ENCODE measurements at regions not wholly inside any gene's neighbourhood (a gene's known extent, or its start where the extent isn't known, plus 50 kb on each side); places are given as distances from the start of the nearest gene placed in this dataset.

GRCh38 chr10:33822774-33823173 lies 488.3 kb upstream of the NRP1 start:
- H3K4me2 ChIP-seq (ENCODE audit: insufficient read depth, low read length) = no peak overlapping the region
- H2AFZ ChIP-seq (ENCODE audit: low read depth, low read length) = no peak overlapping the region
- H3K27me3 ChIP-seq (ENCODE audit: insufficient read depth, low read length, poor library complexity) = no peaks in the 10 kb centered on the region
- ATAC-seq (ENCODE audit: insufficient read depth, low read depth) (no peak), DNase-seq (no peak)
- no peaks in the 10 kb centered on the region for H4K20me1 ChIP-seq (ENCODE audit: insufficient read depth, low read length)
- no peak overlapping the region for H3K27ac ChIP-seq (ENCODE audit: low read length)
- no peak overlapping the region for H3K4me3 ChIP-seq (ENCODE audit: low read depth in 1 of 2, low read length in 2 of 2)
- H3K79me2 ChIP-seq (ENCODE audit: insufficient read depth, low read length) = no peaks in the 10 kb centered on the region
- TF ChIP-seq CTCF (IDR thresholded peaks at IDR 0.05; ENCODE audit: borderline replicate concordance, extremely low read depth, low read length, poor library complexity, severe bottlenecking) (no peak), EZH2 (IDR thresholded peaks at IDR 0.05; ENCODE audit: borderline replicate concordance, low read depth, low read length, severe bottlenecking) (no peak)
- H3K36me3 ChIP-seq (ENCODE audit: insufficient read depth, low read length) = no peaks in the 10 kb centered on the region
- no peaks in the 10 kb centered on the region for H3K4me1 ChIP-seq (ENCODE audit: insufficient read depth, low read length)
- no peak overlapping the region for H3K9ac ChIP-seq (ENCODE audit: low read depth, low read length)
- H3K9me3 ChIP-seq (ENCODE audit: insufficient read depth, low read length, severe bottlenecking) = no peaks in the 10 kb centered on the region

- Histone ChIP-seq H3K9me3 (ENCODE audit: insufficient read depth, low read length, severe bottlenecking) (no peaks in the 10 kb centered on the region), H3K27me3 (ENCODE audit: insufficient read depth, low read length, poor library complexity) (no peaks in the 10 kb centered on the region), H4K20me1 (ENCODE audit: insufficient read depth, low read length) (no peaks in the 10 kb centered on the region), H3K4me1 (ENCODE audit: insufficient read depth, low read length) (no peaks in the 10 kb centered on the region), H3K4me3 (ENCODE audit: low read depth in 1 of 2, low read length in 2 of 2) (no peak overlapping the region), H3K9ac (ENCODE audit: low read depth, low read length) (no peak overlapping the region), H3K36me3 (ENCODE audit: insufficient read depth, low read length) (no peaks in the 10 kb centered on the region), H3K79me2 (ENCODE audit: insufficient read depth, low read length) (no peaks in the 10 kb centered on the region), H3K27ac (ENCODE audit: low read length) (no peak overlapping the region), H3K4me2 (ENCODE audit: insufficient read depth, low read length) (no peak overlapping the region), H2AFZ (ENCODE audit: low read depth, low read length) (no peak overlapping the region)
- DNase-seq (no peak), ATAC-seq (ENCODE audit: insufficient read depth, low read depth) (no peak)
- no peak for TF ChIP-seq CTCF (IDR thresholded peaks at IDR 0.05; ENCODE audit: borderline replicate concordance, extremely low read depth, low read length, poor library complexity, severe bottlenecking)
- TF ChIP-seq EZH2 (IDR thresholded peaks at IDR 0.05; ENCODE audit: borderline replicate concordance, low read depth, low read length, severe bottlenecking) = no peak
Measured at GRCh38 chr10:33820531-33820930, 486.1 kb upstream of the NRP1 start.

GRCh38 chr10:33819206-33819605 lies 484.7 kb upstream of the NRP1 start:
- H3K9me3 ChIP-seq (ENCODE audit: insufficient read depth, low read length, severe bottlenecking) = no peaks in the 10 kb centered on the region
- no peaks in the 10 kb centered on the region for H3K4me1 ChIP-seq (ENCODE audit: insufficient read depth, low read length)
- ATAC-seq (ENCODE audit: insufficient read depth, low read depth) = no peak
- DNase-seq = no peak
- H3K4me3 ChIP-seq (ENCODE audit: low read depth in 1 of 2, low read length in 2 of 2) = no peak overlapping the region
- no peak overlapping the region for H3K9ac ChIP-seq (ENCODE audit: low read depth, low read length)
- H3K4me2 ChIP-seq (ENCODE audit: insufficient read depth, low read length) = no peak overlapping the region
- H3K27me3 ChIP-seq (ENCODE audit: insufficient read depth, low read length, poor library complexity) = no peaks in the 10 kb centered on the region
- no peaks in the 10 kb centered on the region for H3K36me3 ChIP-seq (ENCODE audit: insufficient read depth, low read length)
- TF ChIP-seq CTCF (IDR thresholded peaks at IDR 0.05; ENCODE audit: borderline replicate concordance, extremely low read depth, low read length, poor library complexity, severe bottlenecking) (no peak), EZH2 (IDR thresholded peaks at IDR 0.05; ENCODE audit: borderline replicate concordance, low read depth, low read length, severe bottlenecking) (no peak)
- H3K27ac ChIP-seq (ENCODE audit: low read length) = no peak overlapping the region
- no peaks in the 10 kb centered on the region for H4K20me1 ChIP-seq (ENCODE audit: insufficient read depth, low read length)
- no peak overlapping the region for H2AFZ ChIP-seq (ENCODE audit: low read depth, low read length)
- H3K79me2 ChIP-seq (ENCODE audit: insufficient read depth, low read length) = no peaks in the 10 kb centered on the region

- H3K27me3 ChIP-seq (ENCODE audit: insufficient read depth, low read length, poor library complexity) = no peaks in the 10 kb centered on the region
- no peak for DNase-seq
Measured at GRCh38 chr10:33818343-33818742, 483.9 kb upstream of the NRP1 start.

More at GRCh38 chr10:33818343-33818742, 483.9 kb upstream of the NRP1 start:
- Histone ChIP-seq H3K9ac (ENCODE audit: low read depth, low read length) (no peak overlapping the region), H3K9me3 (ENCODE audit: insufficient read depth, low read length, severe bottlenecking) (no peaks in the 10 kb centered on the region), H3K79me2 (ENCODE audit: insufficient read depth, low read length) (no peaks in the 10 kb centered on the region), H3K4me3 (ENCODE audit: low read depth in 1 of 2, low read length in 2 of 2) (no peak overlapping the region), H3K4me2 (ENCODE audit: insufficient read depth, low read length) (no peak overlapping the region), H3K4me1 (ENCODE audit: insufficient read depth, low read length) (no peaks in the 10 kb centered on the region), H3K36me3 (ENCODE audit: insufficient read depth, low read length) (no peaks in the 10 kb centered on the region), H2AFZ (ENCODE audit: low read depth, low read length) (no peak overlapping the region), H4K20me1 (ENCODE audit: insufficient read depth, low read length) (no peaks in the 10 kb centered on the region), H3K27ac (ENCODE audit: low read length) (no peak overlapping the region)
- TF ChIP-seq EZH2 (IDR thresholded peaks at IDR 0.05; ENCODE audit: borderline replicate concordance, low read depth, low read length, severe bottlenecking) = no peak
- no peak for TF ChIP-seq CTCF (IDR thresholded peaks at IDR 0.05; ENCODE audit: borderline replicate concordance, extremely low read depth, low read length, poor library complexity, severe bottlenecking)
- no peak for ATAC-seq (ENCODE audit: insufficient read depth, low read depth)
